GM12878 (cell line): ENCODE measurements at regions not wholly inside any gene's neighbourhood (a gene's known extent, or its start where the extent isn't known, plus 50 kb on each side); places are given as distances from the start of the nearest gene placed in this dataset.

Experiments
- ATAC-seq: fragments of 200-7000 bp; cut with Tn5 transposase; 3 replicates; pipeline ENCODE4 v1.9.1; 2020; ENCODE audit warnings: mild to moderate bottlenecking, moderate library complexity
- BruUV-seq: library from RNA; stranded (reverse); fragments of 400-500 nt; replicated peaks from 2 replicates; lab custom pipeline; 2021; lab: Mats Ljungman, UMichigan
- CTCF ChIA-PET: fragments of 300-600 bp; sonication (Branson Sonifier 250); formaldehyde crosslinking; extraction: SDS; loops from one replicate; lab custom pipeline; 2021; ENCODE audit warnings: inconsistent platforms; lab: Yijun Ruan, JAX
- POLR2A ChIA-PET: fragments of 350-600 bp; formaldehyde crosslinking; extraction: SDS; loops from one replicate; lab custom pipeline; 2021; ENCODE audit warnings: inconsistent platforms; lab: Charles Lee
- RAD21 ChIA-PET: fragments of 300-600 bp; sonication (Branson Sonifier 250); formaldehyde crosslinking; loops from one replicate; lab custom pipeline; 2023; ENCODE audit warnings: antibody characterized with exemption; ENCODE audit not compliant: unreplicated experiment; lab: Charles Lee
- SMC1A ChIA-PET: fragments of 300-600 bp; sonication (Branson Sonifier 250); formaldehyde crosslinking; loops from one replicate; lab custom pipeline; 2023; ENCODE audit not compliant: unreplicated experiment, uncharacterized antibody; lab: Charles Lee
- DNase-seq: peaks from one replicate; pipeline ENCODE4 v3.0.0-alpha.2; 2011; ENCODE audit warnings: low read depth, low spot score
- FAIRE-seq: peaks from 3 replicates; lab custom pipeline; 2011; peaks lifted over from hg19 to GRCh38; lab: Jason Lieb, UNC
- H2AFZ ChIP-seq: 2 replicates; pipeline ENCODE4 v1.6.0; 2011; ENCODE audit warnings: low read depth, low read length, control low read depth; ENCODE audit not compliant: control insufficient read depth
- H3K27ac ChIP-seq: 2 replicates; pipeline ENCODE4 v1.5.1; 2011; ENCODE audit warnings: control low read depth; ENCODE audit not compliant: control insufficient read depth, insufficient read depth
- H3K27me3 ChIP-seq, 2 experiments: replicated peaks in 1 of 2; 2 replicates each; pipeline versions ENCODE4 v1.6.0 to v1.6.1; 2011; ENCODE audit warnings: low read length in 1 of 2; ENCODE audit not compliant: control insufficient read depth in 2 of 2, insufficient read depth in 2 of 2
- H3K36me3 ChIP-seq, 2 experiments: 2 replicates each; pipeline ENCODE4 v1.5.1; 2011; ENCODE audit warnings: low read length in 1 of 2; ENCODE audit not compliant: control insufficient read depth in 2 of 2, insufficient read depth in 2 of 2
- H3K4me1 ChIP-seq: 2 replicates; pipeline ENCODE4 v1.6.1; 2011; ENCODE audit warnings: mild to moderate bottlenecking, low read length, moderate library complexity, mixed read lengths; ENCODE audit not compliant: control insufficient read depth, insufficient read depth
- H3K4me2 ChIP-seq: 2 replicates; pipeline ENCODE4 v1.6.0; 2011; ENCODE audit warnings: control low read depth; ENCODE audit not compliant: control insufficient read depth, insufficient read depth
- H3K4me3 ChIP-seq: fragments of 200-600 bp; sonication (generic); 2 replicates; pipeline ENCODE4 v1.5.1; 2016
- H3K79me2 ChIP-seq: 2 replicates; pipeline ENCODE4 v1.6.0; 2011; ENCODE audit warnings: low read length; ENCODE audit not compliant: control insufficient read depth, insufficient read depth
- H3K9ac ChIP-seq: 2 replicates; pipeline ENCODE4 v1.8.0; 2011; ENCODE audit warnings: low read length, control low read depth, mixed read lengths; ENCODE audit not compliant: control insufficient read depth, insufficient read depth
- H3K9me3 ChIP-seq: replicated peaks from 3 replicates; pipeline ENCODE4 v1.5.1; 2011; ENCODE audit warnings: mild to moderate bottlenecking, low read length; ENCODE audit not compliant: control insufficient read depth, insufficient read depth
- H4K20me1 ChIP-seq: 2 replicates; pipeline ENCODE4 v1.6.0; 2011; ENCODE audit not compliant: control insufficient read depth, insufficient read depth
- CBFB ChIP-seq: IDR thresholded peaks from 2 replicates; pipeline ENCODE4 v1.6.1; 2016; ENCODE audit warnings: antibody characterized with exemption, low read depth
- CBX5 ChIP-seq: sonication (generic); IDR thresholded peaks from 2 replicates; pipeline ENCODE4 v1.6.1; 2016; ENCODE audit warnings: low read depth, moderate library complexity, mild to moderate bottlenecking, inconsistent platforms
- EP300 ChIP-seq, 2 experiments: fragments of 150-350 bp in 1 of 2; IDR thresholded peaks; 2 replicates each; pipeline ENCODE4 v1.6.1; 2011 to 2012; ENCODE audit warnings: low read depth in 2 of 2, low read length in 2 of 2, borderline replicate concordance in 1 of 2, improper control_type of control experiment in 1 of 2, inconsistent platforms in 1 of 2; ENCODE audit not compliant: control insufficient read depth in 1 of 2
- HDGF ChIP-seq: fragments of 450-650 bp; IDR thresholded peaks from 2 replicates; pipeline ENCODE4 v1.6.1; 2016; ENCODE audit warnings: antibody characterized with exemption
- IRF3 ChIP-seq: fragments of 450-650 bp; IDR thresholded peaks from 2 replicates; pipeline ENCODE4 v1.6.1; 2014; ENCODE audit warnings: mild to moderate bottlenecking
- KDM1A ChIP-seq: fragments of 200-600 bp; sonication (generic); IDR thresholded peaks from 2 replicates; pipeline ENCODE4 v1.6.1; 2016; ENCODE audit warnings: borderline replicate concordance
- MTA3 ChIP-seq: IDR thresholded peaks from 2 replicates; pipeline ENCODE4 v1.6.1; 2012; ENCODE audit warnings: low read length, inconsistent platforms, borderline replicate concordance
- NBN ChIP-seq: fragments of 450-650 bp; IDR thresholded peaks from 2 replicates; pipeline ENCODE4 v1.6.1; 2016
- PAX8 ChIP-seq: fragments of 450-650 bp; IDR thresholded peaks from 2 replicates; pipeline ENCODE4 v1.6.1; 2017; ENCODE audit warnings: mild to moderate bottlenecking, moderate library complexity
- POLR2A ChIP-seq: IDR thresholded peaks from 2 replicates; pipeline ENCODE4 v1.6.1; 2011; ENCODE audit warnings: low read depth, mild to moderate bottlenecking, low read length
- RFX5 ChIP-seq: IDR thresholded peaks from 2 replicates; pipeline ENCODE4 v1.6.1; 2011; ENCODE audit warnings: low read depth, low read length, improper control_type of control experiment
- RUNX3 ChIP-seq: IDR thresholded peaks from 2 replicates; pipeline ENCODE4 v1.6.1; 2012; ENCODE audit warnings: low read length, inconsistent platforms
- SP1 ChIP-seq: IDR thresholded peaks from one replicate; pipeline ENCODE4 v1.6.1; 2011; ENCODE audit warnings: low read depth, low read length
- SRF ChIP-seq, 2 experiments: IDR thresholded peaks; 2 replicates each; pipeline ENCODE4 v1.6.1; 2011; ENCODE audit warnings: low read depth in 2 of 2, low read length in 2 of 2, mild to moderate bottlenecking in 1 of 2, moderate library complexity in 1 of 2
- TAF1 ChIP-seq: IDR thresholded peaks from 2 replicates; pipeline ENCODE4 v1.6.1; 2011; ENCODE audit warnings: mild to moderate bottlenecking, low read depth, low read length, borderline replicate concordance
- WGBS: methylation state at CpG from one replicate; pipeline ENCODE4 v1.1.6; 2016; ENCODE audit warnings: low lambda C conversion rate; ENCODE audit not compliant: insufficient replicate concordance, insufficient coverage; ENCODE audit errors: missing lambda C conversion rate; 5-methylcytosine and 5-hydroxymethylcytosine counted together
- in situ Hi-C: fragments of 300-500 bp; cut with MboI; formaldehyde crosslinking; loops from 9 replicates; pipeline ENCODE4 v1.14.3; 2018; ENCODE audit warnings: mixed read lengths
- intact Hi-C: fragments of 100-400 bp; cut with micrococcal nuclease; formaldehyde crosslinking; loops from one replicate; pipeline ENCODE4 v1.14.2; 2022; ENCODE audit not compliant: unreplicated experiment

GRCh38 chr2:10188729-10189305 lies 66.3 kb downstream of the RRM2 start:
- ChIA-PET CTCF (no interaction called here), POLR2A (no interaction called here), RAD21 (no interaction called here), SMC1A (no interaction called here)
- DNase-seq (no peak), ATAC-seq (no peak), FAIRE-seq (no peak)
- Histone ChIP-seq H3K36me3 (peaks cover 0 to 9% of the 10 kb centered on the region in 2 experiments; a peak in 2 of 4 replicates), H3K27me3 (no peaks in the 10 kb centered on the region), H3K27ac (no peak overlapping the region), H3K4me3 (no peak overlapping the region), H3K4me1 (no peaks in the 10 kb centered on the region), H3K79me2 (no peaks in the 10 kb centered on the region), H2AFZ (no peak overlapping the region), H3K9ac (no peak overlapping the region), H4K20me1 (no peaks in the 10 kb centered on the region), H3K4me2 (no peak overlapping the region), H3K9me3 (no peaks in the 10 kb centered on the region)
- intact Hi-C loops (no loop called here), in situ Hi-C loops (no loop called here)
- 92% methylated on average over 12 of the region's 12 CpGs for WGBS
- no TSS peak for BruUV-seq
- no peak for TF ChIP-seq PAX8
- TF ChIP-seq KDM1A: no peak
- no peak for TF ChIP-seq SRF (IDR thresholded peaks at IDR 0.05; ENCODE audit: low read depth in 2 of 2, low read length in 2 of 2)
- no peak for TF ChIP-seq CBX5
- TF ChIP-seq NBN: no peak
- TF ChIP-seq MTA3: no peak

DNA sequence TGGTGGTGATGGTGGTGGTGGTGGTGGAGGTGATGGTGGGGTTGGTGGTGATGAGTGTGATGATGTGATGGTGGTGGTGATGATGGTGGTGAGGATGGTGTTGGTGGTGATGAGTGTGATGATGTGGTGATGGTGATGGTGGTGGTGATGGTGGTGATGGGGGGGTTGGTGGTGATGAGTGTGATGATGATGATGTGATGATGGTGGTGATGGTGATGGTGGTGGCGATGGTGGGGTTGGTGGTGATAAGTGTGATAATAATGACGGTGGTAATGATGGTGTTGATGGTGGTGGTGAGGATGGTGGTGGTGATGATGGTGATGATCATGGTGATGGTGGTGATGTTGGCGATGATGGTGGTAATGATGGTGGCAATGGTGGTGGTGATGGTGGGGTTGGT lies 67.7 kb downstream of the RRM2 start:
- Histone ChIP-seq H3K79me2 (no peaks in the 10 kb centered on the region), H3K9me3 (no peaks in the 10 kb centered on the region), H3K27me3 (no peaks in the 10 kb centered on the region), H3K4me3 (no peak overlapping the region), H3K4me2 (no peak overlapping the region), H3K4me1 (no peaks in the 10 kb centered on the region), H3K27ac (no peak overlapping the region), H2AFZ (no peak overlapping the region), H3K9ac (no peak overlapping the region), H4K20me1 (no peaks in the 10 kb centered on the region), H3K36me3 (peaks cover 0 to 13% of the 10 kb centered on the region in 2 experiments; a peak in 2 of 4 replicates)
- 79% methylated on average over 3 of the region's 3 CpGs for WGBS
- no peak for ATAC-seq
- ChIA-PET POLR2A (no interaction called here), RAD21 (no interaction called here), SMC1A (no interaction called here), CTCF (no interaction called here)
- in situ Hi-C loops: no loop called here
- TF ChIP-seq TAF1 (no peak), RUNX3 (no peak), SP1 (no peak), CBFB (no peak), HDGF (0 out of 2 replicates have a peak, but pooled peaks have one; percentile 39), IRF3 (no peak), EP300 (IDR thresholded peaks at IDR 0.05; ENCODE audit: borderline replicate concordance in 1 of 2, control insufficient read depth in 1 of 2, low read depth in 2 of 2, low read length in 2 of 2) (no peak), POLR2A (no peak), RFX5 (no peak)
- BruUV-seq: no TSS peak
- intact Hi-C loops: no loop called here
- no peak for DNase-seq
- no peak for FAIRE-seq
